ENCODE measurements at regions not wholly inside any gene's neighbourhood (a gene's known extent, or its start where the extent isn't known, plus 50 kb on each side); places are given as distances from the start of the nearest gene placed in this dataset.

GRCh38 chr12:95607642-95608041 lies 56.4 kb upstream of the USP44 start:
- H3K27ac Mint-ChIP-seq, result no peak overlapping the region
- Histone ChIP-seq H3K27me3 (ENCODE audit: insufficient read depth, low read length, poor library complexity, severe bottlenecking) (no peaks in the 10 kb centered on the region), H3K4me3 (ENCODE audit: low read length) (no peak overlapping the region), H3K4me1 (ENCODE audit: insufficient read depth, low read length) (no peaks in the 10 kb centered on the region), H3K27ac (ENCODE audit: low read depth, low read length) (no peak overlapping the region), H3K36me3 (ENCODE audit: insufficient read depth, low read length) (no peaks in the 10 kb centered on the region), H3K9me3 (ENCODE audit: low read length) (no peaks in the 10 kb centered on the region)
- no peak for DNase-seq
- no peak overlapping the region for H3K4me3 Mint-ChIP-seq
- H3K9me3 Mint-ChIP-seq, result no peaks in the 10 kb centered on the region
- ChIA-PET POLR2A (no interaction called here), CTCF (no interaction called here)
- H3K4me1 Mint-ChIP-seq, result no peaks in the 10 kb centered on the region
- H3K36me3 Mint-ChIP-seq, result no peaks in the 10 kb centered on the region
- peaks cover 4% of the 10 kb centered on the region in 2 donors for H3K27me3 Mint-ChIP-seq

GRCh38 chr12:95605875-95606274 lies 54.6 kb upstream of the USP44 start:
- Histone ChIP-seq H3K36me3 (ENCODE audit: insufficient read depth, low read length) (no peaks in the 10 kb centered on the region), H3K4me3 (ENCODE audit: low read length) (no peak overlapping the region), H3K4me1 (ENCODE audit: insufficient read depth, low read length) (no peaks in the 10 kb centered on the region), H3K27me3 (ENCODE audit: insufficient read depth, low read length, poor library complexity, severe bottlenecking) (no peaks in the 10 kb centered on the region), H3K27ac (ENCODE audit: low read depth, low read length) (no peak overlapping the region), H3K9me3 (ENCODE audit: low read length) (no peaks in the 10 kb centered on the region)
- DNase-seq, result no peak
- ChIA-PET POLR2A (no interaction called here), CTCF (no interaction called here)
- Mint-ChIP-seq H3K27ac (no peak overlapping the region), H3K36me3 (no peaks in the 10 kb centered on the region), H3K4me3 (no peak overlapping the region), H3K27me3 (peaks cover 6 to 11% of the 10 kb centered on the region in 2 donors), H3K9me3 (no peaks in the 10 kb centered on the region), H3K4me1 (no peaks in the 10 kb centered on the region)

- no peak for DNase-seq
- Mint-ChIP-seq H3K4me1 (no peaks in the 10 kb centered on the region), H3K4me3 (peak overlapping the region in 1 of 7 donors; percentile 13), H3K36me3 (no peaks in the 10 kb centered on the region), H3K27ac (no peak overlapping the region), H3K27me3 (peaks cover 11 to 12% of the 10 kb centered on the region in 2 donors), H3K9me3 (no peaks in the 10 kb centered on the region)
- Histone ChIP-seq H3K9me3 (ENCODE audit: low read length) (no peaks in the 10 kb centered on the region), H3K36me3 (ENCODE audit: insufficient read depth, low read length) (no peaks in the 10 kb centered on the region), H3K4me1 (ENCODE audit: insufficient read depth, low read length) (no peaks in the 10 kb centered on the region), H3K4me3 (ENCODE audit: low read length) (no peak overlapping the region), H3K27me3 (ENCODE audit: insufficient read depth, low read length, poor library complexity, severe bottlenecking) (peaks cover 3% of the 10 kb centered on the region), H3K27ac (ENCODE audit: low read depth, low read length) (no peak overlapping the region)
- ChIA-PET CTCF (no interaction called here), POLR2A (no interaction called here)
These were observed 53.8 kb upstream of the USP44 start for GRCh38 chr12:95605087-95605486.

- Histone ChIP-seq H3K9me3 (ENCODE audit: low read length) (no peaks in the 10 kb centered on the region), H3K36me3 (ENCODE audit: insufficient read depth, low read length) (no peaks in the 10 kb centered on the region), H3K4me1 (ENCODE audit: insufficient read depth, low read length) (no peaks in the 10 kb centered on the region), H3K27ac (ENCODE audit: low read depth, low read length) (no peak overlapping the region), H3K27me3 (ENCODE audit: insufficient read depth, low read length, poor library complexity, severe bottlenecking) (peaks cover 3% of the 10 kb centered on the region), H3K4me3 (ENCODE audit: low read length) (no peak overlapping the region)
- Mint-ChIP-seq H3K4me3 (no peak overlapping the region), H3K27ac (no peak overlapping the region), H3K4me1 (no peaks in the 10 kb centered on the region), H3K27me3 (peaks cover 8 to 11% of the 10 kb centered on the region in 2 donors), H3K36me3 (no peaks in the 10 kb centered on the region), H3K9me3 (no peaks in the 10 kb centered on the region)
- ChIA-PET CTCF (no interaction called here), POLR2A (interaction anchor here (0.5 kb wide), 1 partner anchor 40 kb away, joined by 4 read pairs; no protein-coding TSS in a partner anchor)
- no peak for DNase-seq
These were observed 52.3 kb upstream of the USP44 start for GRCh38 chr12:95603351-95604145.

- no peak for DNase-seq
- POLR2A ChIA-PET, result no interaction called here
- Histone ChIP-seq H3K4me3 (ENCODE audit: low read length) (no peak overlapping the region), H3K27ac (ENCODE audit: low read depth, low read length) (no peak overlapping the region), H3K4me1 (ENCODE audit: insufficient read depth, low read length) (no peaks in the 10 kb centered on the region), H3K27me3 (ENCODE audit: insufficient read depth, low read length, poor library complexity, severe bottlenecking) (peaks cover 3% of the 10 kb centered on the region), H3K36me3 (ENCODE audit: insufficient read depth, low read length) (no peaks in the 10 kb centered on the region), H3K9me3 (ENCODE audit: low read length) (no peaks in the 10 kb centered on the region)
- CTCF ChIA-PET, result no interaction called here
- H3K4me1 Mint-ChIP-seq, result no peaks in the 10 kb centered on the region
- H3K27me3 Mint-ChIP-seq, result peaks cover 8 to 10% of the 10 kb centered on the region in 2 donors
- H3K27ac Mint-ChIP-seq, result no peak overlapping the region
- H3K4me3 Mint-ChIP-seq, result no peak overlapping the region
- H3K9me3 Mint-ChIP-seq, result no peaks in the 10 kb centered on the region
- H3K36me3 Mint-ChIP-seq, result no peaks in the 10 kb centered on the region
These were observed 50.0 kb upstream of the USP44 start for GRCh38 chr12:95601091-95601961.

Measured in CD8-positive, alpha-beta memory T cell (primary cell).